Colon (tissue), 2 donors: ENCODE measurements at regions not wholly inside any gene's neighbourhood (a gene's known extent, or its start where the extent isn't known, plus 50 kb on each side); places are given as distances from the start of the nearest gene placed in this dataset.

ENCODE experiments used
- FAIRE-seq: peaks from 2 replicates; lab custom pipeline; 2012; peaks lifted over from hg19 to GRCh38; lab: Jason Lieb, UNC
- donor health status: control.
- donor health status: control.

GRCh38 chr6:137690034-137690433 lies 177.0 kb upstream of the TNFAIP3 start:
- FAIRE-seq, result no peak

DNA sequence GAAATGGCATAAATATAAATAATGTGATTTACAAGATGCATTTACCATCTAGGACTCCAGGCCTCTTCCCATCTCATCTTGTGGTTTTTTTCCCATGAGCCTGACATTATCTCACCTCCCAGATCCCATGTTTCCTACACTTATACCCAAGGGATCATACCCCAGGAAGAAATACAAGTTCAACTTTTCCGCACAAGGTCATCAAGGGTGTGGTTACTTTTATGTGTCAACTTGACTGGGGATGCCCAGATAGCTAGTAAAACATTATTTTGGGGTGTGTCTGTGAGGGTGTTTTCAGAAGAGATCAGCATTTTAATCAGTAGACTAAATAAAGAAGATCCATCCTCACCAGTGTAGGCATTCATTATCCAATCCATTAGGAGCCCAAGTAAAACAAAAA lies 176.3 kb upstream of the TNFAIP3 start:
- no peak for FAIRE-seq

- FAIRE-seq, result no peak
These were observed 174.8 kb upstream of the TNFAIP3 start for GRCh38 chr6:137692308-137692707.

GRCh38 chr6:137692806-137693205 lies 174.3 kb upstream of the TNFAIP3 start:
- no peak for FAIRE-seq

- no peak for FAIRE-seq
These were observed 173.3 kb upstream of the TNFAIP3 start for GRCh38 chr6:137693711-137694110.

- FAIRE-seq, result no peak
These were observed 170.3 kb upstream of the TNFAIP3 start for GRCh38 chr6:137696765-137697164.

- FAIRE-seq, result no peak
These were observed 169.7 kb upstream of the TNFAIP3 start for GRCh38 chr6:137697267-137697938.

DNA sequence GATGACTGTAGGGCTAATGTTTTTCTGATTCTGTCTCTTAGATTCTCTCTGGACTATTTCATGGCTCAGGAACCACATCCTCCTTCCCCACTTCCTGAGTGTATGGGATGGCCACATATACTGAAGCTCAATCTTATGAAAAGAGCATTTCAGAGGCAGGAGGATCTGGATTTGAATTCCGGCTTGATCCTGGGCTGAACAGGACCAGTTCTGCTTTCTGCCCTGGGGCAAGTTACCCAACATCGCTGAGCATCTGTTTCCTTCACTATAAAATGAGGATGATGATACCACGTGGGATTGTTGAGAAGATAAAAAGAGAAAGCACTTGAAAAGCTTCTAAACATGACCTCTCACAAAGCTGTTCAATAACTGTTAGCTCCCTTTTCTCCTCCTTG lies 168.4 kb upstream of the TNFAIP3 start:
- no peak for FAIRE-seq

DNA sequence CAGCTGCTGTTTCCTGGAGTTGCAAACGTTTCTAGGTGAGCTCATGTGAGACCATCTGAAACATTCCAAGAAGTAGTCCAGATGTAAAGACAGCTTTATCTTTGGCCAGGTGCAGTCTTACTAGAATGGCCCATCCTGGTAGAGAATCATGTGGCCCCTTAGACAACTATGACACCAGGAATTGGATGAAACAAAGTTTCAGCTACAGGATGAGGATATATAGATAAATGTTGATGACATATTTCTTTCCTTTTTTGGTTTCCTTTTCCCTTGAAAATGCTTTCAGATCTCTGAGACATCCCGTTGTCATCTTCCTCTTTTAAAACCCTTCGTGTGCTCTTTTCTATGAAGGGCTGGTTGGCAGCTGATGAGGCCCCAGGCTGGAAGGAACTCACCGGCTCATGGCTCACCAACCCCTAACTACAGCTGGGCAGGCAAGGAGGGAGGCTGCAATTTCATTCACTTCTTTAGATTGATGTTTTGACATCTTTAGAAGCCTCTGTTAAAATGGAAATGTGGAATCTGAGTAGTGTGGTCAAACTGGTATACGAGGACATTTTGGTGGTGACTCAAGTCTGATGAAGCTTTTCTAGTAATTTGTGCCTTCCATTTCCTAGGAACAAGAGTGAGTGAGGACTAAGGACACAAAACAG lies 167.9 kb upstream of the TNFAIP3 start:
- no peak for FAIRE-seq

DNA sequence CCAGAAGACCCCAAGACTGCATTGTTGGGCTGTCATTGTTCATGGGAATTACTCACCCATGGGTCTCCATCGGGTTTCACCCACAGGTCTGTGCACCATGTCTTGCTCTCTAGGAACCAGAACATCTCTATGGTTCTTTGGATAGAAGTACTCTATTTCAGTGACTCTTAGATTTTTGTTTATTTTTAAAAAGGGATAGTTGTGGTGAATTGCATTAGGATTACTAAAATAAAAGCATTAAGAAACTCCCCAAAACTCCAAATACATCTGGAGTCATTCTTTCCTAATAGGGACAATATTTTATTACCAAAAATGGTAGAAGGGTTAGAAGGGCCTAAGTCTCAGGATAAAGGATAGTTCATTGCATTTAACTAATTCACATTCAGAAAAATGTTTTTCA lies 166.9 kb upstream of the TNFAIP3 start:
- FAIRE-seq, result no peak

- no peak for FAIRE-seq
These were observed 166.1 kb upstream of the TNFAIP3 start for GRCh38 chr6:137700751-137701477.

DNA sequence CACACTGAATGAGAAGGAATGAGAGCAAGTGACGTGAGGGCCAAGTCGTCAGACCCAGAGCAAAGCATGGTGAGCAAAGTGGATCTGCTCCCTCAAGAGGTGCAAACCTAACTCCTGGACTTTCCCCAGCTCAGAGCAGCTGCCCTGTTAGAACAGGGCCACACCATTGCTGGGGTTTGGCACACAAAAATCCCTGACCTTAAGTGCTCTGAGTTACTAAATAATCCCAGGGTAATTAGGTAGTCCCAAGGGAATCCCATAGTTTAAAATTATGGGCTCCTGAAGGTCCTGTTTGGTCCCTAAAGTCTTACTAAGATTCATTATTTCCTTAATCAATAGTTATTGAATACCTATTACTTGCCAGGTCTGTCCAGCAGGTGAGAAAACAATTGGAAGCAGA lies 165.1 kb upstream of the TNFAIP3 start:
- no peak for FAIRE-seq

- no peak for FAIRE-seq
These were observed 164.2 kb upstream of the TNFAIP3 start for GRCh38 chr6:137702791-137703424.

DNA sequence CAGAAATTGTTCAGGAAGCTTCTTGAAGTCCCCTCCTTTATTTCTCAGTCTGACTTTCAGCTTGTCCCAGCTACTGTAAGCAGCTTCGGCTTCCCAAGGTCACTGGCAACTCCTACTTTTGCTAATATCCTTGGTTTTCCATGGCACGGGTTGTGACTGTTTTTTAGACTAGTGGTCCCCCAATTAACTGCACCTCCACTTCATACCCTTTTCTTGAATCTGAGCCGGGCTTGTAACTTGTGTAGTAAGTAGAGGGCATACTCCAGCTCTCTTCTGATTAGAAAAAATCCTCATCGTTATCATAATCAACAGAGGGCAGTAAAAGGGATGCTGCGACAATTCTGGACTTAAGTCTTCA lies 162.3 kb upstream of the TNFAIP3 start:
- no peak for FAIRE-seq

DNA sequence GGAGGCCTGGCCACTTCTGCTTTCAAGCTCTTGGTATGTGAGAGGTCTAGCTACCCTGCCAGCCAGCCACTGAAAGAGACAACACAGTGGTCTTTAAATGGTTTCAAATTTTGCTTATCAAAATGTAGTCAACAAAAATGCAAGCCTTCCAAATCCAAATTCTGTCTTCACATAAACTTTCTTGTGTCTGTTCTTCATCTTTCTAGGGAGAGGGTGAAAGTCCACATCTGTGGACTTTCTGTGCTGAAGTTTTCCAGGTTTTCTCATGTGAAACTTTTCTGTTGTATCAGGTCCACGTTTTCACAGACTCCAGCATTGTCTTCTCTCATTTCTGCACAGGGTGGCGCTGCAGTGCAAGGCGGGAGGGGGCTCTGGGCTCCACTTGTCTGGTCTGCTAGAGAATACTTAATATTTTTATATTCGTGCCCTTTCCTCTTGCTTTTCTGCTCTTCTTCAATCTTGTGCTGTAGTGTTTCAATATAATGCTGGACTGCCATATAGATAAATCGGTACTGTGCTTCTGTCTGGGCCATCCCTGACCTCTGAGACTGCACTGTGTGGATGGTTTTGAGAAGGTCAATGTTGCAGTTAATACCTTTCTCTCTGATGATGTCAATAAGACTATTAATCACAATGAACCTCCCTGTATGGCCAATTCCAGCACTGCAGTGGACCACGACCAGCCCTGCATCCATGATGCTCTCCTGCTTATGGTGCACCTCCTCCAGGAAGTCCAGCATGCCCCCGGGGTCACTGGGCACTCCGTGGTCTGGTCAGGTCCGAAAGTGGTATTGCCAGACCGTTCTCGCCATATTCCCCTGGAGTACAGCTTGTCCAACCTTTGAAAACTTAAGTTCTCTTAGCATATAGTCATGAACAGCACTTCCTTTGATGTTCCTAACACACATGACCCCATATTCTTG lies 161.6 kb upstream of the TNFAIP3 start:
- no peak for FAIRE-seq

- FAIRE-seq, result no peak
These were observed 160.8 kb upstream of the TNFAIP3 start for GRCh38 chr6:137706083-137706750.

- no peak for FAIRE-seq
These were observed 159.9 kb upstream of the TNFAIP3 start for GRCh38 chr6:137707038-137707589.

- FAIRE-seq, result no peak
These were observed 159.3 kb upstream of the TNFAIP3 start for GRCh38 chr6:137707590-137708360.

DNA sequence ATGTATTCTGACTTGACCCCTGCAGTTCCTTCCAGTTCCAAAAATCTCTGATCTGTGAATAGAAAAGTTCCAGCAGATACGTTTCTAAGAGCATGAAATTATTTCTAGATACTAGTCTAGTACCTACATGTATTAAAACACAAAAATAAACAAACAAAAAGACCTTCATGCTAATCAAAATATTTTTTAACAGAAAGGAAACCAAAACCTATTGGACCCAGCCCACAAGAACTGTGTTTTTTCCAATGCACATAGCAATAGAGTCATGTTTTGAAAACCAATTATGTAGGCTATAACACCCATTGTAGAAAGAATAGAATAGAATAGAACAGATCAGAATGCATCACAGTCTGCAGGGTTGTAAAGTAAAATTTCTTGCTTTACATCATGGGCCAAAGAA lies 158.6 kb upstream of the TNFAIP3 start:
- no peak for FAIRE-seq
